Mucosa of gallbladder (tissue), 1 donor: ENCODE measurements at regions not wholly inside any gene's neighbourhood (a gene's known extent, or its start where the extent isn't known, plus 50 kb on each side); places are given as distances from the start of the nearest gene placed in this dataset.

Source experiments
- DNase-seq: peaks from one replicate; pipeline ENCODE4 v3.0.0-alpha.2; 2020; ENCODE audit warnings: low spot score
- donor health status: DM: no; HTN: no; CAD: no.

GRCh38 chr2:239590995-239591915, 190.4 kb upstream of the HDAC4 start:
- DNase-seq = no peak

DNA sequence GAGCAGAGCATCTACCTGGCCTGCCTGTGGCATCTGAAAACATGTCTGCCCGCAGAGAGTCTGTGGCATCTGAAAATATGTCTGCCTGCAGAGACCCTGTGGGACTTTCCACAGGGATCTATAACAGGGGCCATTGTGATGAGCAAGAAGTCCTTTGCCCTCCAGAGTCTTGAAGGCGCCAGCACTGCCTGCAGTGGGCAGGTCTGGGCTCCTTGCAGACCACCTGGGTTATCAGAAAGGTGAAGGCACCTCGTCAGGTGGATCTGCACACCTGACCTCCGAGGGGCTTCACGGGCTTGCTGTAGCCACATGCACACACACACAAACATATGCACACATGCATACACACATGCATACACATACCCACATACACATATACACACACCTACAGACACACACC, 189.5 kb upstream of the HDAC4 start:
- no peak for DNase-seq

DNA sequence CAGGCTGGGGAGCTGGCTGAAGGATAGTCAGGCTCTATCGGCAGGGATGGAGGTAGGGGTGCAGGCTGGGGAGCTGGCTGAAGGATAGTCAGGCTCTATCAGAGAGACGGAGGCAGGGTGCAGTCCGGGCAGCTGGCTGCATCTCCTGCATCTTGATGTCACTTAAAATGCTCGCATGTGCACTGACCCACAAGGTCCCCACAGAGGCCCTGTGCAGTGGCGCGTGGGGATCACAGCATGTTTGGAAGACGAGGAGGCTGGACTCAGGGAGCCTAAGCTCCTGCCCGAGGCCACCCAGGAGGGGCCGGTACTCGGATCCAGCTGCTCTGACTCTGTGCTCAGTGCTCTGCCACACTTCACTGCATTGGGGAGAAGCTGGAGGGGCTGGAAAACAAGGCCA, 189.0 kb upstream of the HDAC4 start:
- DNase-seq = no peak

GRCh38 chr2:239589270-239589825, 188.5 kb upstream of the HDAC4 start:
- no peak for DNase-seq

DNA sequence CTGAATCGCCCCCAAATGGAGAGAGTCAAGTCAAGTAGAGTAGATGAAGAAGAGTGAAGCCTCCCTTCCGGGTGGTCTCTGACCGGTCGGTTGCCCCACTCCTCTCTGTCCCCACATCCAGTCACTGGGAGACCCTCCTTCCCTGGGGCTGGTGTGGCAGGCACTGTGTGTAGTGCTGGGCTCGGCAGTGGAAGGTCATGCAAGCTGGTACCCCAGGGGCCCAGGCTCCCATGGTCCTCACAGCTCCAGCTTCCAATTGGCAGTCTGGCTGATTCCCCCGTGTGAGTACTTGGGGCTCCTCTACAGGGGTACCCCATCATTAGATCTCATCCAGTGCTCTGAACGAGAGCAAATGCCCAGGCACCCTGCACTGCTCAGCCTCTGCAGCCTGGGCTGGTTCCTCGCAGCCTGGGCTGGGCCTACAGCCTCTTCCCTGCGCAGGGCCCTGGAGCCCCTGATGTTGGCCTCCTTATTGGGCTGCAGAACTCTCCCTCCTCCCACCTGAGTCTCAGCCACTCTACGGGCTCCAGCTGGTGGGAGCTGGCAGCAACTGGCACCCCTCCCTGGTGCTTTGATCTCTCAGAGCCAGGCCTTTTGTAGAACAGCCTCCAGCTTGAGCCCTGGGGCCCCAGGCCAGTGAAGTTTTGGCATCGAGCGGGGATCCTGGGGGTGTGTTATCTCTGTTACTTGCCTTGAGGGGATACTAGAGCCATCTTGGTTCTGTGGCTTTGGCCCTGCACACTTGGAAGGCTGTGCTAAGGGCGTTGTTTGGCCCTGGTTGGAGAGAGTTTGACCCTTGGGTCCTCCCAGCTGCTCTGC, 187.8 kb upstream of the HDAC4 start:
- DNase-seq = no peak

DNA sequence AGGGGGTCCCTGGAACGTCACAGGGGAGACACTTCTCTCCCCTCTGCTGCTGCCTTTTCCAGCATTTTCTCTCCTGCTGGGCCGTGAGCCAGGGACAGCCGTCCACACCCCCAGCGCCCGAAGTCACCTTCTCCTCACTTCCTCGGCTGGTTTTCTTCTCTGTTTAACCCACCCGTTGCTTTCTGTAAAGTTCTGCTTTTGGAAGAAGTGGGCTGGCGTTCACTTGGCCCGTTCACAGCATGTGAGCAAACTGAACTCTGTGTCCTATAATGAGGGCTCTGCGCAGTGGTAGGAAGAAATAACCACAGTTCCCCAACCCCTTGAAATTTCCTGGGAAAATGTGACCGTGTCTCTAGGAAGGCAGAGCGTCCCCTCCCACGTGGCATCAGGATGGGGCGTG, 187.0 kb upstream of the HDAC4 start:
- DNase-seq = no peak

- no peak for DNase-seq
Measured at GRCh38 chr2:239587311-239587731, 186.5 kb upstream of the HDAC4 start.

DNA sequence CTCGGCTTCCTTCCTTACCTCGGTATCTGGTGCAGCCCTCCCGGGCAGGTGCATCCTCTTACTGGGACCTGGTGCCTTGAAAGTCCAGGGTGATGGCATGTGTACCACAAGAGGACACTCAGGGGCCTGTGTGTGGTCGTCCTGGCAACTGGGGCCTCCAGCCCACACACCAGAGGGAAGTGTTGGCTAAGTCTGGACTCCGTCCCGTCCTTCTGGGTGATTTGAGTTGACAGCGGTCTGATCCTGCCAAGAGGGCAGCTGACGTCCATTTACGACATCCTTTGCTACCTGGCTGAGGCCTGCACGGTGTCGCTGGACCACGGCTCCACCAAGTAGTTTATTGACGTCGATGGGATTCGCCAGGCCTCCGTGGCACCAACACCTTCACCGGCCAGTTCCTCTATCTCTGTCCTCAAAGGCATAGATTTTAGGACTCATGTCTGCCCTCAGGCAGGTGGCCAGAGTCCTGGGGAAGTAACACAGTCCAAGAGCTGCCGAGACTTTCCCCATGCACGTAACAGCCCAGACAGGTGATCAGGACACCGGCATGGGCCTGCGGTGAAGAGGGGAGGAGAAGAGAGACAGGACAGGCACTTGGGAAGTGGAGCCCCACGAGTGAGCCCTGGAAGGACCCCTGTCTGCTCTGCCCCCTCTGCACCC, 186.0 kb upstream of the HDAC4 start:
- DNase-seq = no peak

- DNase-seq = no peak
Measured at GRCh38 chr2:239585422-239585821, 184.6 kb upstream of the HDAC4 start.

DNA sequence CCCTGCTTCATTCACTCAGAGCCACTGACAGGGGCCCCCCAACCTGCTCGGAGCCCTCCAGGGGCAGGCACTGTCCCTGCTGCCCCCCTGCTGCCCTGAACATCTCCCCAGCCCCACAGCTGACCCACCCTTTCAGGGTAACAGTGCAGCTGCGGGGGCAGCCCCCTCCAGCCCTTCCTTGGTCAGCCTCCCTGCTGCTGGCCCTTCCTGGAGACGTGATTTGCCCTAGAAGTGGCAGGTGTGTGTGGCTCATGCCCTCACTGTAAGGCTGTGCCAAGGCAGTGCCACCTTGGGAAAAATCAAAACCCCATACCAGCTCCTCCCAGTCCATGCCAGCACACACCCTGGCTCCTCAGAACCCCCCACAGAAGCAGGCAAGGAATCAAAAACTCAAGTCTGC, 184.2 kb upstream of the HDAC4 start:
- no peak for DNase-seq

DNA sequence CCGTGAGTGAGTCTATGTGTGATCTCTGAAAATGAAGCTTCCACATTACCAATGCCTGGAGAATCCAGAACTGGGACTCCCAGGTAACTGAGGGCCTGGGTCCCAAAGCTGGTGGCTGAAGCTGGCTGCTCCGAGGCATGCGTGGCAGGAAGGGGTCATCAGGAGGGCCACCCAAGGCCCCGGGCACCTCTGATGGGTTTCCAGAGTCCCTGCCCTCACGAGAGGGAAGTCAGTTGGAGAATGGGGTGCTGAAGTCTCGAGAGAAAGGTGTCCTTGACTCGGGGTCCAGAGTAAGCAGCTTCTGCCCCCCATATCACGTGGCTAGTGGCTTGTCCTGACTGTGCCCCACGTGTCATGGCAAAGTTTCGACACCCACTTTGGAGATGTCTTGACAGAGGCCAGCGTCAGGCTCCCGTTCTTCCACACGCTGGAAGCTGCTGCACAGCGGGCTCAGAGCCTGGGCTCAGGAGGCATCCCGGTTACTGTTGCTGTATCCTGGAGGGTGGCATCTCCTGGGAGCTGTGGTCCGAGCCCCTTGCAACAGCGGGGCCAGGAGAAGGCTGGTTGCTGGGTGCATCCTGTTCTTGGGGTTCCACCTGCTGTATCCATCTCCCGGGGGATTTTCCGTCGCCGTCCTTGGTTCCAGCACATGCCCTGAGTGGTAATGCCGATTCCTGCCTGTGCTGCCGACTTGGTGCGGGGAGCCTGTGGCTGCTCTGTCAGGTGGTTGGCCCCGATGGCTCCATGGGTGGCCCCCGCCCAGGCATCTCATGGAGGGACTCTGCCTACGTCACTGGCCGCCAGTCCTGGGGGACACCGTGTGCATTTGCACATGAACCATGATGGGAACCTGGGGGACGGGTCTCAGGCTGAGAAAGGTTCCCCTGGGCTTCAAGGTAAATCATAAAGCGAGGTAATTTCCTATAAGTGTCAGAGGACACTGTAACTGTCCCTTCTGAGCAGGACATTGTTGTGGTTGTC, 183.3 kb upstream of the HDAC4 start:
- no peak for DNase-seq

DNA sequence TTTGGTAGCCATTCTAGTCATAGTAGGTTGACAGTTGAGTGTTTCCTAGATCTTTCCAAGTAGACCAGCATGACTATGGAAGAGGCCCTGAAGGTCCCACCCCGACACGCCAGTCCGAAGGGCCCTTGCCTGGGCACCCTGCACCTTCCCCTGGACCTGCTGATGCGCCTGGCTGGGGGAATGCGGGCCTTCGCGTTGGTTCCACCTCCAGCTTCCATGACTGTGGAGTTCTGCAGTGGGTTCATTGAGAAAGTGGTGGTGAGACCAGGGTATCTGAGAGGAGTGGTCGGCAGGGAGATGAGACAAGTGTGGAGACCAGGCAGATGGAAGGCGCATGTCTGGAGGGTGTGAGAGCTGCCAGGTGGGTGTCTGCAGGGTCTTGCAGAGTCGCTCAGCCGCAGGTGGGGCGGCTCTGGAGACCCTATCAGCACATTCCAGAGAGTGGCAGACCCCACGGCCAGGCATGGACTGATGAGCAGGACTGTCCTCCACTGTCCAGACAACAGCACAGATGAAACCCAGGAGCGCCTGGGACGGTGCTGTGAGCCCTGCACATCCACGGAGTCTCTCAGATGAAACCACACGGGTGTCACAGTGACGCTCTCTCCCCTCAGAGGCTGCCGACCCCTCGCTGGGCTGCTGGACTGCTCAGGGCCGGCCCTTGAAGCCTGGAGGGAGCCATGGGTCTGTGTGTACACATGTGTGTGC, 182.5 kb upstream of the HDAC4 start:
- no peak for DNase-seq

DNA sequence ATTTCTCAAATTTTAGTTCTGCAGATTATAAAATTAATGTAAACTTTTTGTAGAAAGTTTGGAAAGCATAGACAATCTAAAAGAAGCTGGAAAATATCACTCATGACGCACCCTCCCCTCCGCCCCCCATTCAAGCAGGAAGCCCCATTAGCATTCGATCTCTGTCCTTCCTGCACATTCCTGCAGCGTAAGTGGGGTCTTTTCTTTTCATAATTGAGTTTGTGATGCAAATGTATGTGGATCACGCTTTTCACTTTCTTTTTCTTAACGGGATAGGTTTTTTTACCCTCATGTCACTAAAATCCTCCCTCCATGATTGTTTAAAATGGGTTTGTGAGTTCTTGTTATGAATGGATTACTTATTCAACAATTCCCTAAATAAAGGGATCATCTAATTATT, 181.7 kb upstream of the HDAC4 start:
- DNase-seq = no peak

DNA sequence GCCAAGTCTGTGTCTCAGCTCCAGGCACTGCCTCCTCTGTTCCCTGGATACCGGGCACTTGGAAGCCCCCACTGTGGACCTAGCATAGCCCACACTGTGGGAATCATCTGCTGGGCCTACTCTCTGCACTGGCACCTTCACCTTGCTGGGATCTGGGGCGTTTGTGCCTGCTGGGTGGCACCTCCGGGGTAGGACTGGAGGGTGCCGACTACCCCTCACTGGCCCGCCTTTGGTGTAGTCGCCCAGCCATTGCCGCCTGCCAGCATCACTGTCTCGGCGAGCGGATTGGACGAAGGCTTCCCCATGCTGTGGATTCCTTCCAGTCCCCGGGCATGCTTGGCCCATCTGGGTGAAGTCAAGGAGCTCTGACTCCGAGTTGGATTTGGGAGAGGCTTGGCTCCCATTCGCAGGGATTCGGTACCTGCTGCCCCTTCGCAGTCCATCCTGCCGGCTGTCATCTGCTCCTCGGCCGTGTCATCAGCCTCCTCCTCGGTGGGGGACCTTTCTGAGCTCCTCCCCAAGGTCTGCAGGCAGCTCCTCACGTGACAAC, 180.6 kb upstream of the HDAC4 start:
- DNase-seq = no peak

DNA sequence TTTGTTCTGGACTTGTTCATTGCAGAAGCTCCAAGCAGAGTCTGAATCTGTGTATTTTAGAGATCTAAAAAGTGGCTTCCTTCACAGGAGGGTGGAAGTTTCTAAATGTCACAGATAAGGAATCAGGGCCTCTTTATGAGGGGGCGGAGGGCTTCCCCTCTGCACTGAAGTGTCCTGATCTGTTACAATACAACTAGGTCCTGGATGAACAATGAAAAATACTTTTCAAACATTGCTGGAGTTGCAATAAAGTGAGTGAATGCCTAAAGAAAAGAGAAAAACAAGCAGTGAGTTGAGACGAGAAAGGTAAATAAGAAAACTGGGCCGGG, 179.3 kb upstream of the HDAC4 start:
- no peak for DNase-seq

GRCh38 chr2:239579524-239580198, 178.8 kb upstream of the HDAC4 start:
- DNase-seq = no peak

- DNase-seq = no peak
Measured at GRCh38 chr2:239579081-239579480, 178.3 kb upstream of the HDAC4 start.

DNA sequence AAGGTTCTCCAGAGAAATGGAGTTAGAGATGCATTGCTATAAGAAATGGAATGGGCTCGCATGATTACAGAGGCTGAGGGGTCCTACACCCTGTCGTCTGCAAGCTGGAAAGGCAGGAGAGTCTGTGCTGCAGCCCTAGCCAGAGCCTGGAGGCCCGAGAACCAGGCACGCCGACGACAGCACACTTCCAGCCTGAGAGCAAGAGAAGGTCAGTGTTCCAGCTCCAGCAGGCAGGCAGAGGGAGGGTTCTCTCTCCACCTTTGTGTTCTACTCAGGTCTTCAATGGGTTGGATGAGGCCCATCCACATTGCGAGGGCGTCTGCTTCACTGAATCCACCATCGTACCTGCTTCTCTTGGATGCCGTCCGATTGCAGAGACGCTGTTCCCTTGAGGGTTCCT, 177.6 kb upstream of the HDAC4 start:
- DNase-seq = no peak

DNA sequence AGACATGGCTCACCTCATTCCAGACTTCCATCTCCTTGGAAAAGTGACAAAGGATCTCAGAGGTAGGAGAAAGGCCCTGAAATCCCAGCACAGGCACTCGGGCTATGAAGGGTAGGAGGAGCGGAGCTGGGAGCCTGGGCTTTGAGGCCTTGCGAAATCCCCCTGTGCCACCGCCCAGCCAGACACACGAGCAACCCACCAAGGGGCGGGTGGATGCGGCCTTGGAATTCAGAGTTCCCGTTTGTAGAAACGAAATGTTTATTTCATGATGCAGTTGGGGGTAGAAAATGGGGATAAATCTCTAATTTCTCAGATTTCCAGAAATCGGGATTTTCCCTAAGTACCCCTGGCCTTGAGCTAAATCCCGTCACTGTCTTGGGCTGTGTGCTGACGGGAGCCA, 177.1 kb upstream of the HDAC4 start:
- no peak for DNase-seq
